ENCODE measurements at regions not wholly inside any gene's neighbourhood (a gene's known extent, or its start where the extent isn't known, plus 50 kb on each side); places are given as distances from the start of the nearest gene placed in this dataset.

DNA sequence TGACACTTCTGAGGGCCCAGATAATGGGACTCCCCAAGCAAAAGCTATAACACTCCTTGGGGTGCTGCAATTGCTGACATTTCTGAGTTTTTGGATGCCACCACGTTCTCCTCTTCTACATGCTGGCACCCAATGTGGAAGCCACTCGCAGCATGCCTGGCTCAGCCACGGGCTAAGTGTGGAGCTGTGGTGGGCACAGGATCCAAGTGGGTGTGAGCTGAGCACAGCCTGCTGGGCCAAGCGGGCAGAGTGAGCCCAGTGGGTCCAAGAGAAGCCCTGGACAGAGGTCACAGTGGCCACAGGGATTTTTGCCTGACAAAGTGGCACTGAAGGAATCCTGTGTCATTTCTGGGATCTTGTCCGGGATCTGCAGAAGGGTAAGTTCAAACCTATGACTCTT is 213.2 kb downstream of the C6orf118 start:
- no peak for TF ChIP-seq CTCF (conservative IDR thresholded peaks at IDR 0.05; ENCODE audit: low read depth, low read length)
- TF ChIP-seq POLR2A (IDR thresholded peaks at IDR 0.05; ENCODE audit: low read depth, low read length) = no peak
- TF ChIP-seq FOS (IDR thresholded peaks at IDR 0.05; ENCODE audit: low read depth, low read length) = no peak
- no peak for TF ChIP-seq CEBPB (IDR thresholded peaks at IDR 0.05; ENCODE audit: low read depth, low read length)
- no peak for TF ChIP-seq ELK1 (IDR thresholded peaks at IDR 0.05; ENCODE audit: borderline replicate concordance, low read depth, low read length)
- TF ChIP-seq RCOR1 (IDR thresholded peaks at IDR 0.05; ENCODE audit: insufficient replicate concordance, low read length) = no peak
- TF ChIP-seq BHLHE40 (IDR thresholded peaks at IDR 0.05; ENCODE audit: low read depth, low read length) = no peak
- TF ChIP-seq CHD1 (IDR thresholded peaks at IDR 0.05; ENCODE audit: low read depth, low read length) = no peak
- no peak for TF ChIP-seq MAZ (IDR thresholded peaks at IDR 0.05; ENCODE audit: borderline replicate concordance, low read depth, low read length)
- TF ChIP-seq USF2 (IDR thresholded peaks at IDR 0.05; ENCODE audit: low read depth, low read length) = no peak
- TF ChIP-seq RAD21 (IDR thresholded peaks at IDR 0.05; ENCODE audit: low read length) = no peak

Measured in IMR-90 (cell line).